GM12878 (cell line): ENCODE measurements at regions not wholly inside any gene's neighbourhood (a gene's known extent, or its start where the extent isn't known, plus 50 kb on each side); places are given as distances from the start of the nearest gene placed in this dataset.

Experiments used
- EZH2 ChIP-seq: IDR thresholded peaks from 2 replicates; pipeline ENCODE4 v1.6.1; 2012; ENCODE audit warnings: low read depth, mild to moderate bottlenecking, control low read depth, inconsistent platforms, low read length, borderline replicate concordance; ENCODE audit not compliant: control insufficient read depth
- HDGF ChIP-seq: fragments of 450-650 bp; IDR thresholded peaks from 2 replicates; pipeline ENCODE4 v1.6.1; 2016; ENCODE audit warnings: antibody characterized with exemption
- NR2C2 ChIP-seq: IDR thresholded peaks from 2 replicates; pipeline ENCODE4 v1.6.1; 2011; ENCODE audit warnings: borderline replicate concordance, low read depth; ENCODE audit not compliant: control insufficient read depth, insufficient read length
- POLR2A ChIP-seq: IDR thresholded peaks from 2 replicates; pipeline ENCODE4 v1.6.1; 2011; ENCODE audit warnings: low read depth, mild to moderate bottlenecking, low read length
- POLR2AphosphoS5 ChIP-seq: IDR thresholded peaks from 2 replicates; pipeline ENCODE4 v1.6.1; 2011; ENCODE audit warnings: mild to moderate bottlenecking, low read length, inconsistent platforms
- SMC3 ChIP-seq: IDR thresholded peaks from 2 replicates; pipeline ENCODE4 v1.6.1; 2011; ENCODE audit warnings: low read length, improper control_type of control experiment, borderline replicate concordance
- SREBF2 ChIP-seq: IDR thresholded peaks from 2 replicates; pipeline ENCODE4 v1.6.1; 2012; ENCODE audit warnings: mild to moderate bottlenecking, low read length
- SUZ12 ChIP-seq: fragments of 200-600 bp; sonication (generic); IDR thresholded peaks from one replicate; pipeline ENCODE4 v1.6.1; 2018; ENCODE audit warnings: antibody characterized with exemption, mild to moderate bottlenecking; ENCODE audit not compliant: unreplicated experiment
- TBL1XR1 ChIP-seq: IDR thresholded peaks from 2 replicates; pipeline ENCODE4 v1.6.1; 2012; ENCODE audit warnings: low read depth, low read length, improper control_type of control experiment
- TCF7 ChIP-seq: IDR thresholded peaks from 2 replicates; pipeline ENCODE4 v1.6.1; 2014; ENCODE audit warnings: antibody characterized with exemption, borderline replicate concordance
- YY1 ChIP-seq: IDR thresholded peaks from 2 replicates; pipeline ENCODE4 v1.6.1; 2011; ENCODE audit warnings: low read depth, mild to moderate bottlenecking, low read length
- TF ChIP-seq, protein P1 (sequence below): IDR thresholded peaks from 2 replicates; pipeline ENCODE4 v1.6.1; 2011; ENCODE audit warnings: low read depth, low read length, improper control_type of control experiment, borderline replicate concordance
- TF ChIP-seq, protein P2 (sequence below), 3 experiments: IDR thresholded peaks in 2 of 3; conservative IDR thresholded peaks in 1 of 3; 2 replicates each; pipeline ENCODE4 v1.5.1; 2011; ENCODE audit warnings: low read depth in 3 of 3, low read length in 3 of 3, mild to moderate bottlenecking in 3 of 3, control low read depth in 2 of 3, moderate library complexity in 2 of 3, inconsistent platforms in 1 of 3, mixed read lengths in 1 of 3; ENCODE audit not compliant: control insufficient read depth in 2 of 3, insufficient read depth in 1 of 3; ENCODE audit errors: extremely low read depth in 1 of 3
- TF ChIP-seq, protein P3 (sequence below): IDR thresholded peaks from 2 replicates; pipeline ENCODE4 v1.6.1; 2011; ENCODE audit warnings: low read depth, mild to moderate bottlenecking, low read length, moderate library complexity, borderline replicate concordance; ENCODE audit errors: extremely low read depth

DNA sequence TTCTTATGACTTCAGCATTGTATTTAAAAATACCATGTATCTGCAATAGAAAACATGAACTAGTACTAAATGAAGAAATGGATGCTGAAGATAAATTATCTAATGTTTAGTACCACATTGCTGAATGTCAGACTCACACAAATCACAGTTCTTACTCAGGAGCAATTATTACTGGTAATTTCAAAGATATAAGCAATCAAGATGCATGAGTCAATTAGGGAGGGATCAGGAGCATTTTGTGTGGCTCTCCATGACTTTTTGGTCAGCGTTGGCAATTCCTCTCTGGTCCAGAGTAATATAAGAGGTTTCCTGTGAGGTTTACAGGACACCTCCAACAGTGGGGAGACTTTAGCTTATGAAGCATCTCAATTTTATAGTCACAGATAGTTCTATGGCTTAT is 167.0 kb upstream of the PCDH7 start:
- TF ChIP-seq SMC3 (no peak), POLR2AphosphoS5 (no peak), POLR2A (no peak), EZH2 (no peak), TCF7 (no peak), NR2C2 (no peak), SUZ12 (no peak), YY1 (no peak), HDGF (no peak), TBL1XR1 (no peak), SREBF2 (no peak)
- TF ChIP-seq, protein P1, sequence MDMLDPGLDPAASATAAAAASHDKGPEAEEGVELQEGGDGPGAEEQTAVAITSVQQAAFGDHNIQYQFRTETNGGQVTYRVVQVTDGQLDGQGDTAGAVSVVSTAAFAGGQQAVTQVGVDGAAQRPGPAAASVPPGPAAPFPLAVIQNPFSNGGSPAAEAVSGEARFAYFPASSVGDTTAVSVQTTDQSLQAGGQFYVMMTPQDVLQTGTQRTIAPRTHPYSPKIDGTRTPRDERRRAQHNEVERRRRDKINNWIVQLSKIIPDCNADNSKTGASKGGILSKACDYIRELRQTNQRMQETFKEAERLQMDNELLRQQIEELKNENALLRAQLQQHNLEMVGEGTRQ: no peak
- TF ChIP-seq, protein P2, sequence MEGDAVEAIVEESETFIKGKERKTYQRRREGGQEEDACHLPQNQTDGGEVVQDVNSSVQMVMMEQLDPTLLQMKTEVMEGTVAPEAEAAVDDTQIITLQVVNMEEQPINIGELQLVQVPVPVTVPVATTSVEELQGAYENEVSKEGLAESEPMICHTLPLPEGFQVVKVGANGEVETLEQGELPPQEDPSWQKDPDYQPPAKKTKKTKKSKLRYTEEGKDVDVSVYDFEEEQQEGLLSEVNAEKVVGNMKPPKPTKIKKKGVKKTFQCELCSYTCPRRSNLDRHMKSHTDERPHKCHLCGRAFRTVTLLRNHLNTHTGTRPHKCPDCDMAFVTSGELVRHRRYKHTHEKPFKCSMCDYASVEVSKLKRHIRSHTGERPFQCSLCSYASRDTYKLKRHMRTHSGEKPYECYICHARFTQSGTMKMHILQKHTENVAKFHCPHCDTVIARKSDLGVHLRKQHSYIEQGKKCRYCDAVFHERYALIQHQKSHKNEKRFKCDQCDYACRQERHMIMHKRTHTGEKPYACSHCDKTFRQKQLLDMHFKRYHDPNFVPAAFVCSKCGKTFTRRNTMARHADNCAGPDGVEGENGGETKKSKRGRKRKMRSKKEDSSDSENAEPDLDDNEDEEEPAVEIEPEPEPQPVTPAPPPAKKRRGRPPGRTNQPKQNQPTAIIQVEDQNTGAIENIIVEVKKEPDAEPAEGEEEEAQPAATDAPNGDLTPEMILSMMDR (IDR thresholded peaks at IDR 0.05 in 2 of 3, conservative IDR thresholded peaks at IDR 0.05 in 1 of 3; ENCODE audit: control insufficient read depth in 2 of 3, extremely low read depth in 1 of 3, insufficient read depth in 1 of 3, low read depth in 3 of 3, low read length in 3 of 3): no peak
- TF ChIP-seq, protein P3, sequence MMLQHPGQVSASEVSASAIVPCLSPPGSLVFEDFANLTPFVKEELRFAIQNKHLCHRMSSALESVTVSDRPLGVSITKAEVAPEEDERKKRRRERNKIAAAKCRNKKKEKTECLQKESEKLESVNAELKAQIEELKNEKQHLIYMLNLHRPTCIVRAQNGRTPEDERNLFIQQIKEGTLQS: no peak
